Mucosa of gallbladder (tissue), 1 donor: ENCODE measurements at regions not wholly inside any gene's neighbourhood (a gene's known extent, or its start where the extent isn't known, plus 50 kb on each side); places are given as distances from the start of the nearest gene placed in this dataset.

Experiments used
- DNase-seq: peaks from one replicate; pipeline ENCODE4 v3.0.0-alpha.2; 2020; ENCODE audit warnings: low spot score
- donor health status: DM: no; HTN: no; CAD: no.

DNA sequence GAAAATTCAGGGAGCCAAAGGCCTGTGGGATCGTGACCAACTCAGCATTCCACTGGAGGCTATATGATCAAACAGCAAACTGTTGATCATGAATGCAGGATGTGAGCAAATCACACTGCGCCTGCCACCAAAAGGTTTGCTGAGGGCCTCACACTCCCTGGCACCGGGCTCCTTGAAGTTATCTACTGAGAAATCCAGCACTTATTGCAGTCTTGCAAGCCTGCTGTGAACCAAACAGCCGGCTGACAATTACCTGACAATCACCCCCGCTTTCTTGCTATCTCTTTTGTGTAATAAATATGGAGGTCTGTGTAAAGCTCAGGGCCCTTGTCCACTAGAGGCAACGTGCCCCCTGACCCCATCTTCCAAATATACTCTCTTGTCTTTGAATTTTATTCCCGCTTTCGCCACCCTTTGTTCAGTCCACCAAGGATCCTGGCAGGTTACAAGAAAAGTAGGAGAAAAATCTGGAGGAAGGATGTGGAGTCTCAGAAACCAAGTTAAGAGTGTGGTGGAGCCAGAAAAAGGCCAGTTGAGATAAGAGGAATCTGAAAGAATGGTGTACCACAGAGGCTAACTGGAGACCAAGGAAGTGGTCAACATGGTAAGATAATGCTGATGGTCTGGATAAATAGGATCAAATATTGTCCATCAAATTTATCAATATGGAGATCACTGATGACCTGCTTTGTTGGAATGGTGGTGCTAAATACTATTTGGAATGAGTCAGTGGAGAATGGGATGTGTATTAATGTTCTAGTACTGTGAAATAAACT lies 229.2 kb downstream of the ALX1 start:
- no peak for DNase-seq

- DNase-seq, result no peak
Observed at GRCh38 chr12:85509857-85510256, 229.8 kb downstream of the ALX1 start.

- DNase-seq, result no peak
Observed at GRCh38 chr12:85516039-85516438, 236.0 kb downstream of the ALX1 start.

DNA sequence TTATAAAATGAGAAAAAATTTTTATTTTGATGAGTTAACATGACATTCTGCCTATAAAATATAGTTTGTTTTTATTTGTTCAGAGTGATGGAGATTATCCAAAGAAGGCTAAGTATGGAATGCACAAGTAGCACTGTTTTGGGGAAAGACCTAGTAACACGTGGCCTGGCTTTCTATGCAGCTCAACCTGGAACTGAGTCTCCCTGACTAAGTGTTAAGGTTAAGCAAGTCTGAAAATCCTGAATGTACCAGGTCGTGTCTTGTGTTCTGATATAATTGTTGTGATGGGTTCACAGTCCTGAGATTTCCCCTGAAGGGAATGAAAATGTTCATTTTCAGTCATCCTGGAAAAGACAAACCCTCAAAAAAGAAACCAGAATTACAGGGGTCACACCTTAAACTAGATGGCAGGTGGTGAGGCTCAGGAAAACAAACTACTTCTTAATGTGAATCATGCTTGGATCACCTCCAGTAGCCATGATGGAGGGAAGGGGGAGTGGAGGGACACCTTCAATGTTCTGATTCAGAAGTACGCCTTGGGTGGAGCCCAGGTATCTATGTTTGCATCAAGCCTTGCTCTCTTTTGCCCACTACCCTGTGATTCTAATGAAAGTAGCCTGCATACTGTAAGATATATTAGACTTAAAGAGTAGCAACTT lies 236.8 kb downstream of the ALX1 start:
- no peak for DNase-seq

GRCh38 chr12:85519163-85519562 lies 239.1 kb downstream of the ALX1 start:
- no peak for DNase-seq

DNA sequence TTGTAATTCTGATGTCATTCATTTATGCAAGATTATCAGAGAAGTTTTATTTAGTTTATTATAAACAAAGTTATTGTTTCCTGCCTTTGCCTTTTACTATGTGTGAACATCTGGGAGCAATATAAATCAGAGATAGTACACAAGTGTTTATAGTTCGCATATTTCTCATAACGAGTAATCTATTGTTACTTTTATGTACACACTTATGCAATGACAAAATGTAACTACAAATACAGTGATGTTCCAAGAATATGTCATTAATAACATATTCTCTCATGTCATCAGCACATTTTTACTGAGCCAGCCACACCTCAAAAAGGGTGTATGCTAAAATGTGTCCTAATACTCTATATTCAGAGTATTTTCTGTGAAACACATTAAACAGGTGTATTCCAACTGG lies 243.2 kb downstream of the ALX1 start:
- DNase-seq, result no peak

DNA sequence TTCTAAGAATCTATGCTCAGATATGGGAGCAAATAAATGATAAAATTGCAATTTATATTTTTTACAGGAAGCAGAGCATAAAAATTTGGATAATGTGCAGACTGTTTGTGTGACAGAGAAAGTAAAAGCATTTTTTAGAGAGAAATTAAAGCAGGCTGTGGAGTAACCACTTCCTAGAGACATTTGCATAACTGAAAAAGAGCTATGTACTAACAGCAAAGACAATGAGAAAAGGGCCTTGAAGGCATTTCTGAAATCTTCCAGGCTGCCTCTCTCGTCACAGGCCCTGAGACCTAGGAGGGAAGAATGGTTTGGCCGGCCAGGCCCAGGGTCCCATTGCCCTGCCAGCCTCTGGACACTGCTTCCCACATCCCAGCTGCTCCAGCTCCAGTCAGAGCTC lies 247.2 kb downstream of the ALX1 start:
- no peak for DNase-seq

DNA sequence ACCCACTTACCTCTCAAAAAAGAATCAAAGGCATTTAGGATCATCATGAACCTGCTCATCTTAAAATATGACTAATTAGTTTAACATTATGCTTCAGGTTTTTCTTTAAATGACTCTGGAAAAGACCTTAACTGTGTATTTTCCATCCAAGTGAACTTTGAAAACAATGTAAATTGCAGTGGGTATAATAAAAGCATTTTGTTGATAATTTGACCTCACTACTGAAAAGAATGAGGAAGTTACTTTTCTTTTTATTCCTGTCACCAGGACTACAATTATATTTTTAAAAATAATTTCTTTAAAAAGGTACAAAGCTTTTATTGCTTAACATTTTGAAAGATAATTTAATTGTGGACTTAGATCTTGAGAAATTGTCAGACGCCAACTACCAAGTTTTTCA lies 249.9 kb downstream of the ALX1 start:
- DNase-seq, result no peak

- no peak for DNase-seq
Observed at GRCh38 chr12:85530456-85530855, 250.4 kb downstream of the ALX1 start.

- DNase-seq, result no peak
Observed at GRCh38 chr12:85531341-85531740, 251.3 kb downstream of the ALX1 start.

- DNase-seq, result no peak
Observed at GRCh38 chr12:85549640-85550039, 269.6 kb downstream of the ALX1 start.

- DNase-seq, result no peak
Observed at GRCh38 chr12:85550924-85551323, 270.9 kb downstream of the ALX1 start.

- no peak for DNase-seq
Observed at GRCh38 chr12:85552461-85552860, 272.4 kb downstream of the ALX1 start.

- no peak for DNase-seq
Observed at GRCh38 chr12:85557850-85558249, 277.8 kb downstream of the ALX1 start.

DNA sequence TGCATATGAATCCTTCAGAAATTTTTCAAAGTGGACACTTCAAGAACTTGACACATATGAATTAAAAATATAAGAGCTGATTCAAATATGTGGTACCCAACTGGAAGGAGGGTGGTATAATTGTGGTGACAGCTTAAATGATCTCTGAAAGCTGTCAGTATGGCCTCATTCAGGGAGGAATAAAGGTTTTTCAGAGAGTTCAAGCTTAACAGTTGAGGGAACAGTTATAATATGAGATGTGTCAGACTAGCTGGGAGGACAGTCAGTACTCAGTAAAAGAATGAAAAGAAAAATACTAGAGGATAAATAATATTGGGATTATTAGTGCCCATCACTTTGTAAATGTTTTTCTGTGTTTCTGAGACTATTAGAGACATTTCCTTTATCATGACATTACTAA lies 277.5 kb downstream of the RASSF9 start:
- no peak for DNase-seq

DNA sequence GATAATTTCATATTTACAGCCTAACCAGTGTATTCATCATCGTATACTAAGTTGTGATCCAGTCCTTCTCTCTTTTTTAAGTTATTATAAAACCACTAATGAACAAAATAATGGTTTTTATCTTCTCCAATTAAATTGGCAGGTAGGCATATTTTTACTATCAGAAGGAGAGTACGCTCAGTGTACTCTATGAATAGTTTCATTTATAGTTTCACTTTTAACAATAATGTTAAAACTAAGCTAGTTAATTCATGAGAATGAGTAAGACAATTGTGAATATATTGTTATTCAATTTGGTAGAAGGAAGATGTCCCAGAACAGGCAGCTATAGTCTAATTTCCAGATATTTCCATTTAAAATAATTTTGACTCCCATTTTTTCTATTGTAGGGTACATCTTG lies 277.1 kb downstream of the RASSF9 start:
- no peak for DNase-seq

DNA sequence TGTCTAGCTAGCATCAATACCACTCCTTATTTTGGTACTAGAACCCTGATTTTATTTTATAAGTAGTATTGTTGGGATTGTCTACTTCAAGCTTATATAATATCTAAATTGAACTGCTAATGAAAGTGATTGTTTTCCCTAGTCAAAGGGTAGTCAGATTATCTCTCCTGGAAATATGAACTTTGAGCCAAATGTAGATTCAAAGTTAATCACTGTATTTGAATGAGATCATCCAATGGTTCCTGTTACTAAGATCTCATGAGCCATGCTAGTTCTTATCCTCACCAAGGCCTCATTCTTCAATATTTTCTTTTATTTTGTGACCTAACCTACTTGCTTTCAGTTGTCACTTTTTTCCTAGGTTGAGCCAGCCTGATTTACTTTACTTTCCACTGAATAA lies 276.7 kb downstream of the RASSF9 start:
- no peak for DNase-seq

DNA sequence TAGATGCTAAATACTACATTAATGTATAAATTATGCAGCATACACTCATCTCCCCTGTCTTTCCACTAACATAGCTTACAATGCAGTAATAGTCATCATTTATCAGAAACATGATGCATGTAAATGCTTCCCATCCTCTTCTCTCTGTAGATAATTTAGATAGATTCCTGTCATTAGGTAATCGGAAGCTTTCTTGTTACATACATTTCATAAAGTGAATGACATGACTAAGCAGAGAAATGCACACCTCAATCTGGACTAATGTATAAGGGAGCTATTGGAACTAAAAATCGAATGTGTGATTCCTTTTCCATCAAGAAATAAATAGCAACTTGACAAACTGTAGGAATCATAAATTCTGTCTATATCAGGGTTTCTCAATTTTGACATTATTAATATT lies 273.4 kb downstream of the RASSF9 start:
- DNase-seq, result no peak

GRCh38 chr12:85564786-85565185 lies 271.4 kb downstream of the RASSF9 start:
- no peak for DNase-seq

- DNase-seq, result no peak
Observed at GRCh38 chr12:85568395-85569103, 267.7 kb downstream of the RASSF9 start.

- DNase-seq, result no peak
Observed at GRCh38 chr12:85569261-85569660, 266.9 kb downstream of the RASSF9 start.

- DNase-seq, result no peak
Observed at GRCh38 chr12:85572956-85573355, 263.3 kb downstream of the RASSF9 start.

- DNase-seq, result no peak
Observed at GRCh38 chr12:85573635-85574214, 262.5 kb downstream of the RASSF9 start.
